ENCODE measurements at regions not wholly inside any gene's neighbourhood (a gene's known extent, or its start where the extent isn't known, plus 50 kb on each side); places are given as distances from the start of the nearest gene placed in this dataset.

GRCh38 chr9:89792189-89793123 lies 187.6 kb downstream of the GADD45G start:
- TF ChIP-seq POLR2AphosphoS5 (IDR thresholded peaks at IDR 0.05; ENCODE audit: low read depth) (no peak), STAT1 (IDR thresholded peaks at IDR 0.05; ENCODE audit: unreplicated experiment) (no peak), EZH2phosphoT487 (IDR thresholded peaks at IDR 0.05; ENCODE audit: unreplicated experiment) (no peak), EZH2 (IDR thresholded peaks at IDR 0.05; ENCODE audit: low read depth, unreplicated experiment) (no peak), REST (IDR thresholded peaks at IDR 0.05; ENCODE audit: unreplicated experiment) (no peak), CREB1 (CRISPR knock-in tag; IDR thresholded peaks at IDR 0.05; ENCODE audit: low read depth) (no peak), JUNB (IDR thresholded peaks at IDR 0.05; ENCODE audit: unreplicated experiment) (no peak), NANOG (IDR thresholded peaks at IDR 0.05; ENCODE audit: borderline replicate concordance) (no peak), ZNF114 (CRISPR knock-in tag; IDR thresholded peaks at IDR 0.05) (no peak), ZNF331 (CRISPR knock-in tag; IDR thresholded peaks at IDR 0.05; ENCODE audit: low read depth) (no peak)
- TF ChIP-seq, protein P1, sequence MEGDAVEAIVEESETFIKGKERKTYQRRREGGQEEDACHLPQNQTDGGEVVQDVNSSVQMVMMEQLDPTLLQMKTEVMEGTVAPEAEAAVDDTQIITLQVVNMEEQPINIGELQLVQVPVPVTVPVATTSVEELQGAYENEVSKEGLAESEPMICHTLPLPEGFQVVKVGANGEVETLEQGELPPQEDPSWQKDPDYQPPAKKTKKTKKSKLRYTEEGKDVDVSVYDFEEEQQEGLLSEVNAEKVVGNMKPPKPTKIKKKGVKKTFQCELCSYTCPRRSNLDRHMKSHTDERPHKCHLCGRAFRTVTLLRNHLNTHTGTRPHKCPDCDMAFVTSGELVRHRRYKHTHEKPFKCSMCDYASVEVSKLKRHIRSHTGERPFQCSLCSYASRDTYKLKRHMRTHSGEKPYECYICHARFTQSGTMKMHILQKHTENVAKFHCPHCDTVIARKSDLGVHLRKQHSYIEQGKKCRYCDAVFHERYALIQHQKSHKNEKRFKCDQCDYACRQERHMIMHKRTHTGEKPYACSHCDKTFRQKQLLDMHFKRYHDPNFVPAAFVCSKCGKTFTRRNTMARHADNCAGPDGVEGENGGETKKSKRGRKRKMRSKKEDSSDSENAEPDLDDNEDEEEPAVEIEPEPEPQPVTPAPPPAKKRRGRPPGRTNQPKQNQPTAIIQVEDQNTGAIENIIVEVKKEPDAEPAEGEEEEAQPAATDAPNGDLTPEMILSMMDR (conservative IDR thresholded peaks at IDR 0.05; ENCODE audit: low read depth in 2 of 2), result no peak
- TF ChIP-seq, protein P2, sequence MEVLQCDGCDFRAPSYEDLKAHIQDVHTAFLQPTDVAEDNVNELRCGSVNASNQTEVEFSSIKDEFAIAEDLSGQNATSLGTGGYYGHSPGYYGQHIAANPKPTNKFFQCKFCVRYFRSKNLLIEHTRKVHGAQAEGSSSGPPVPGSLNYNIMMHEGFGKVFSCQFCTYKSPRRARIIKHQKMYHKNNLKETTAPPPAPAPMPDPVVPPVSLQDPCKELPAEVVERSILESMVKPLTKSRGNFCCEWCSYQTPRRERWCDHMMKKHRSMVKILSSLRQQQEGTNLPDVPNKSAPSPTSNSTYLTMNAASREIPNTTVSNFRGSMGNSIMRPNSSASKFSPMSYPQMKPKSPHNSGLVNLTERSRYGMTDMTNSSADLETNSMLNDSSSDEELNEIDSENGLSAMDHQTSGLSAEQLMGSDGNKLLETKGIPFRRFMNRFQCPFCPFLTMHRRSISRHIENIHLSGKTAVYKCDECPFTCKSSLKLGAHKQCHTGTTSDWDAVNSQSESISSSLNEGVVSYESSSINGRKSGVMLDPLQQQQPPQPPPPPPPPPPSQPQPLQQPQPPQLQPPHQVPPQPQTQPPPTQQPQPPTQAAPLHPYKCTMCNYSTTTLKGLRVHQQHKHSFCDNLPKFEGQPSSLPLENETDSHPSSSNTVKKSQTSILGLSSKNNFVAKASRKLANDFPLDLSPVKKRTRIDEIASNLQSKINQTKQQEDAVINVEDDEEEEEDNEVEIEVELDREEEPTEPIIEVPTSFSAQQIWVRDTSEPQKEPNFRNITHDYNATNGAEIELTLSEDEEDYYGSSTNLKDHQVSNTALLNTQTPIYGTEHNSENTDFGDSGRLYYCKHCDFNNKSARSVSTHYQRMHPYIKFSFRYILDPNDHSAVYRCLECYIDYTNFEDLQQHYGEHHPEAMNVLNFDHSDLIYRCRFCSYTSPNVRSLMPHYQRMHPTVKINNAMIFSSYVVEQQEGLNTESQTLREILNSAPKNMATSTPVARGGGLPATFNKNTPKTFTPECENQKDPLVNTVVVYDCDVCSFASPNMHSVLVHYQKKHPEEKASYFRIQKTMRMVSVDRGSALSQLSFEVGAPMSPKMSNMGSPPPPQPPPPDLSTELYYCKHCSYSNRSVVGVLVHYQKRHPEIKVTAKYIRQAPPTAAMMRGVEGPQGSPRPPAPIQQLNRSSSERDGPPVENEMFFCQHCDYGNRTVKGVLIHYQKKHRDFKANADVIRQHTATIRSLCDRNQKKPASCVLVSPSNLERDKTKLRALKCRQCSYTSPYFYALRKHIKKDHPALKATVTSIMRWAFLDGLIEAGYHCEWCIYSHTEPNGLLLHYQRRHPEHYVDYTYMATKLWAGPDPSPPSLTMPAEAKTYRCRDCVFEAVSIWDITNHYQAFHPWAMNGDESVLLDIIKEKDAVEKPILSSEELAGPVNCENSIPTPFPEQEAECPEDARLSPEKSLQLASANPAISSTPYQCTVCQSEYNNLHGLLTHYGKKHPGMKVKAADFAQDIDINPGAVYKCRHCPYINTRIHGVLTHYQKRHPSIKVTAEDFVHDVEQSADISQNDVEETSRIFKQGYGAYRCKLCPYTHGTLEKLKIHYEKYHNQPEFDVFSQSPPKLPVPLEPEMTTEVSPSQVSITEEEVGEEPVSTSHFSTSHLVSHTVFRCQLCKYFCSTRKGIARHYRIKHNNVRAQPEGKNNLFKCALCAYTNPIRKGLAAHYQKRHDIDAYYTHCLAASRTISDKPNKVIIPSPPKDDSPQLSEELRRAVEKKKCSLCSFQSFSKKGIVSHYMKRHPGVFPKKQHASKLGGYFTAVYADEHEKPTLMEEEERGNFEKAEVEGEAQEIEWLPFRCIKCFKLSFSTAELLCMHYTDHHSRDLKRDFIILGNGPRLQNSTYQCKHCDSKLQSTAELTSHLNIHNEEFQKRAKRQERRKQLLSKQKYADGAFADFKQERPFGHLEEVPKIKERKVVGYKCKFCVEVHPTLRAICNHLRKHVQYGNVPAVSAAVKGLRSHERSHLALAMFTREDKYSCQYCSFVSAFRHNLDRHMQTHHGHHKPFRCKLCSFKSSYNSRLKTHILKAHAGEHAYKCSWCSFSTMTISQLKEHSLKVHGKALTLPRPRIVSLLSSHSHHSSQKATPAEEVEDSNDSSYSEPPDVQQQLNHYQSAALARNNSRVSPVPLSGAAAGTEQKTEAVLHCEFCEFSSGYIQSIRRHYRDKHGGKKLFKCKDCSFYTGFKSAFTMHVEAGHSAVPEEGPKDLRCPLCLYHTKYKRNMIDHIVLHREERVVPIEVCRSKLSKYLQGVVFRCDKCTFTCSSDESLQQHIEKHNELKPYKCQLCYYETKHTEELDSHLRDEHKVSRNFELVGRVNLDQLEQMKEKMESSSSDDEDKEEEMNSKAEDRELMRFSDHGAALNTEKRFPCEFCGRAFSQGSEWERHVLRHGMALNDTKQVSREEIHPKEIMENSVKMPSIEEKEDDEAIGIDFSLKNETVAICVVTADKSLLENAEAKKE (CRISPR knock-in tag; IDR thresholded peaks at IDR 0.05), result no peak

All from GM23338 (cell line).